ENCODE measurements at regions not wholly inside any gene's neighbourhood (a gene's known extent, or its start where the extent isn't known, plus 50 kb on each side); places are given as distances from the start of the nearest gene placed in this dataset.

- TF ChIP-seq CTCF (IDR thresholded peaks at IDR 0.05; ENCODE audit: low read length) (no peak), EZH2phosphoT487 (IDR thresholded peaks at IDR 0.05; ENCODE audit: low read length) (no peak)
Measured at GRCh38 chr13:33435207-33435606, 149.7 kb upstream of the STARD13 start.
